ENCODE measurements at regions not wholly inside any gene's neighbourhood (a gene's known extent, or its start where the extent isn't known, plus 50 kb on each side); places are given as distances from the start of the nearest gene placed in this dataset.

DNA sequence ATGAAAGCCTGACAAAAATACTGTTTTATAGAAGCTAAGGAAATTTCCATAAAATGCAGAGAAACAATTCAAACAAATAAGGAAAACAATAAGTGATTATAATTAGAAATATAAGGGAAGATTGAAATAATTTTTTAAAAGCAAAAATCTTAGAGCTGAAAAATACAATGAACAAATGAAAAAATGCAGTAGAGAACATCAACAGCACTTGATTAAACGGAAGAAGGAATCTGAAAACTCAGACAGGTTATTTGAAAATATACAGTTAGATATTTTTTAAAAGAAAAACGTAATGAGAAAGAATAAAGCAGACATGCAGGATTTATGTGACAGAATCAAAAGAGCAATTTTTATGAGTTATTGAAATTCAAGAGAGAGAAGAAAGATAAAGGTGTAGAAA is 279.1 kb upstream of the MAGI2 start:
- TF ChIP-seq, protein P1, sequence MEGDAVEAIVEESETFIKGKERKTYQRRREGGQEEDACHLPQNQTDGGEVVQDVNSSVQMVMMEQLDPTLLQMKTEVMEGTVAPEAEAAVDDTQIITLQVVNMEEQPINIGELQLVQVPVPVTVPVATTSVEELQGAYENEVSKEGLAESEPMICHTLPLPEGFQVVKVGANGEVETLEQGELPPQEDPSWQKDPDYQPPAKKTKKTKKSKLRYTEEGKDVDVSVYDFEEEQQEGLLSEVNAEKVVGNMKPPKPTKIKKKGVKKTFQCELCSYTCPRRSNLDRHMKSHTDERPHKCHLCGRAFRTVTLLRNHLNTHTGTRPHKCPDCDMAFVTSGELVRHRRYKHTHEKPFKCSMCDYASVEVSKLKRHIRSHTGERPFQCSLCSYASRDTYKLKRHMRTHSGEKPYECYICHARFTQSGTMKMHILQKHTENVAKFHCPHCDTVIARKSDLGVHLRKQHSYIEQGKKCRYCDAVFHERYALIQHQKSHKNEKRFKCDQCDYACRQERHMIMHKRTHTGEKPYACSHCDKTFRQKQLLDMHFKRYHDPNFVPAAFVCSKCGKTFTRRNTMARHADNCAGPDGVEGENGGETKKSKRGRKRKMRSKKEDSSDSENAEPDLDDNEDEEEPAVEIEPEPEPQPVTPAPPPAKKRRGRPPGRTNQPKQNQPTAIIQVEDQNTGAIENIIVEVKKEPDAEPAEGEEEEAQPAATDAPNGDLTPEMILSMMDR (IDR thresholded peaks at IDR 0.05) = no peak
- TF ChIP-seq POLR2A (IDR thresholded peaks at IDR 0.05) = no peak

Measured in right lobe of liver (tissue), 4 donors.